Prostate gland (tissue), 2 donors: ENCODE measurements at regions not wholly inside any gene's neighbourhood (a gene's known extent, or its start where the extent isn't known, plus 50 kb on each side); places are given as distances from the start of the nearest gene placed in this dataset.

Experiments
- DNase-seq: peaks from one replicate; pipeline ENCODE4 v3.0.0-alpha.2; 2019; ENCODE audit warnings: low spot score
- H3K27ac ChIP-seq, 2 donors: fragments of 200-600 bp; sonication (generic); 2 replicates each; pipeline ENCODE4 v1.5.1; 2017 to 2019
- H3K27me3 ChIP-seq: fragments of 200-600 bp; sonication (generic); replicated peaks from 2 replicates; pipeline ENCODE4 v1.5.1; 2019; ENCODE audit not compliant: insufficient read depth
- H3K36me3 ChIP-seq, 2 donors: fragments of 200-600 bp; sonication (generic); 1 replicate in 1 of 2; 2 replicates in 1 of 2; pipeline versions ENCODE4 v1.5.1 to v1.8.1; 2017 to 2019
- H3K4me1 ChIP-seq: fragments of 200-600 bp; sonication (generic); replicated peaks from 2 replicates; pipeline ENCODE4 v1.5.1; 2019
- H3K4me3 ChIP-seq, 2 donors: fragments of 200-600 bp; sonication (generic); 2 replicates each; pipeline ENCODE4 v1.5.1; 2017 to 2019
- H3K9me3 ChIP-seq: fragments of 200-600 bp; sonication (generic); 2 replicates; pipeline ENCODE4 v1.5.1; 2017
- CTCF ChIP-seq, 4 experiments: fragments of 200-600 bp in 2 of 4; fragments of 450-650 bp in 2 of 4; sonication (generic) in 2 of 4; IDR thresholded peaks; 1 replicate in 3 of 4; 2 replicates in 1 of 4; pipeline ENCODE4 v1.5.1; 2016 to 2019; ENCODE audit warnings: antibody characterized with exemption in 4 of 4, mild to moderate bottlenecking in 2 of 4, moderate library complexity in 2 of 4
- POLR2A ChIP-seq: fragments of 450-650 bp; IDR thresholded peaks from one replicate; pipeline ENCODE4 v1.6.1; 2016; ENCODE audit warnings: antibody characterized with exemption, mild to moderate bottlenecking
- POLR2AphosphoS5 ChIP-seq: sonication (generic); formaldehyde crosslinking; IDR thresholded peaks from one replicate; pipeline ENCODE4 v1.6.1; 2017; ENCODE audit warnings: antibody characterized with exemption
- WGBS: methylation state at CpG from one replicate; pipeline ENCODE4 v1.1.5; 2018; 5-methylcytosine and 5-hydroxymethylcytosine counted together
- intact Hi-C: fragments of 100-400 bp; cut with DNase I; formaldehyde crosslinking; loops from one replicate; pipeline ENCODE4 v1.14.2; 2022

GRCh38 chr12:131192951-131193350, 239.2 kb downstream of the ADGRD1 start:
- WGBS, result 67% methylated on average over 7 of the region's 7 CpGs
- DNase-seq, result no peak
- H3K9me3 ChIP-seq, result no peaks in the 10 kb centered on the region
- no peaks in the 10 kb centered on the region for H3K4me1 ChIP-seq
- no peak for TF ChIP-seq POLR2AphosphoS5
- TF ChIP-seq POLR2A, result no peak
- no peak for TF ChIP-seq CTCF (IDR thresholded peaks at IDR 0.05)
- no peak overlapping the region for H3K27ac ChIP-seq
- H3K4me3 ChIP-seq, result no peak overlapping the region
- no peaks in the 10 kb centered on the region for H3K36me3 ChIP-seq
- intact Hi-C loops, result no loop called here
- peaks cover 5% of the 10 kb centered on the region for H3K27me3 ChIP-seq

- H3K27me3 ChIP-seq, result peaks cover 5% of the 10 kb centered on the region
- no peaks in the 10 kb centered on the region for H3K36me3 ChIP-seq
- H3K27ac ChIP-seq, result no peak overlapping the region
- no peak for DNase-seq
- no peaks in the 10 kb centered on the region for H3K9me3 ChIP-seq
- intact Hi-C loops, result no loop called here
- TF ChIP-seq POLR2A, result no peak
- no peak for TF ChIP-seq CTCF (IDR thresholded peaks at IDR 0.05)
- TF ChIP-seq POLR2AphosphoS5, result no peak
- WGBS, result 93% methylated on average over 5 of the region's 5 CpGs
- H3K4me3 ChIP-seq, result no peak overlapping the region
- H3K4me1 ChIP-seq, result no peaks in the 10 kb centered on the region
These were observed 240.5 kb downstream of the ADGRD1 start for GRCh38 chr12:131194166-131194565.

DNA sequence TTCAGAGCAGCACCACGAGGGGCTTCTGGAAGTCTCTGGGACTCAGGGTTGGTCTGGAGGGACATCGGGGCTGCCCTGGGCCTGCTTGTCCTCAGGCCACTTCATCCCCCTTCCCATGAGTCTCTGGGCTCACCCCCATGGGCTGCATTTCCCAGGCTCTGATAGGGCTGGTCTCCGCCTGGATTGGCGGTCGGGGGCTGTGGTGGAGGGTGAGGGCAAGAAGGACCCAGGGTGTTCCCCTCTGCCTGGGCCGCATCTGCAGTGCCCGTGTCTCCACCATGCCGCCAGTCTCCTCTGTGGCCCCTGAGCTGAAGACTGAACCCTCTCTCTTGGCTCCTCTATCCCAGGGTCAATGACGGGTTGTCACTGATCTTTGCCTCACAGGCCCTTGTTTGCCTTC, 242.1 kb downstream of the ADGRD1 start:
- intact Hi-C loops, result no loop called here
- Histone ChIP-seq H3K36me3 (no peaks in the 10 kb centered on the region), H3K4me1 (no peaks in the 10 kb centered on the region), H3K27ac (no peak overlapping the region), H3K27me3 (peaks cover 5% of the 10 kb centered on the region), H3K4me3 (no peak overlapping the region), H3K9me3 (no peaks in the 10 kb centered on the region)
- WGBS, result 93% methylated on average over 9 of the region's 9 CpGs
- DNase-seq, result no peak
- TF ChIP-seq POLR2A, result no peak
- TF ChIP-seq POLR2AphosphoS5, result no peak
- TF ChIP-seq CTCF (IDR thresholded peaks at IDR 0.05), result no peak

- intact Hi-C loops, result no loop called here
- WGBS, result 66% methylated on average over 4 of the region's 4 CpGs
- TF ChIP-seq CTCF (IDR thresholded peaks at IDR 0.05) (no peak), POLR2A (no peak), POLR2AphosphoS5 (no peak)
- H3K4me3 ChIP-seq, result no peak overlapping the region
- no peak for DNase-seq
- H3K4me1 ChIP-seq, result no peaks in the 10 kb centered on the region
- H3K27ac ChIP-seq, result no peak overlapping the region
- no peaks in the 10 kb centered on the region for H3K9me3 ChIP-seq
- H3K36me3 ChIP-seq, result no peaks in the 10 kb centered on the region
- H3K27me3 ChIP-seq, result peaks cover 5% of the 10 kb centered on the region
These were observed 242.5 kb downstream of the ADGRD1 start for GRCh38 chr12:131196220-131196619.

DNA sequence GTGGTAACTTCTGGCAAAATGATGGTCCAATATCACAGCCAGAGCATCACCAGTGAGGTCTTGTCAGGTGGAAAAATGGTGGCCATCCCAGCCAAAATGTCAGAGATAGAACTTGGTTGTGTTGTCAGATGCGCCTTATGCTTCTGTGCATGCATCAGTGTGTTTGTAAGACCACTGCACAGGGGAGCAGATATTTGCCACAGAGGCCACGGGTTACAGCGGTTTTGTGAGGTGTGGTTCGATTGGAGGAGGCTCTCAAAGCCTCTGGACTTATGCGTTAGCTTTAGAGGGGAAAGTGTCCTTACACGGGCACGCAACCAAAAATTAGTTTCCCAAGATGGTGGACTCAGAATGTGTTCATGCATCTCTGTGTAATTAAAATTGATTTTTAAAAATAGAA, 243.8 kb downstream of the ADGRD1 start:
- Histone ChIP-seq H3K4me3 (no peak overlapping the region), H3K36me3 (no peaks in the 10 kb centered on the region), H3K27ac (no peak overlapping the region), H3K27me3 (peaks cover 5% of the 10 kb centered on the region), H3K9me3 (no peaks in the 10 kb centered on the region), H3K4me1 (no peaks in the 10 kb centered on the region)
- WGBS, result 90% methylated on average over 7 of the region's 7 CpGs
- intact Hi-C loops, result no loop called here
- TF ChIP-seq CTCF (IDR thresholded peaks at IDR 0.05) (no peak), POLR2A (no peak), POLR2AphosphoS5 (no peak)
- no peak for DNase-seq
